Frontal cortex (tissue), 3 donors: ENCODE measurements at regions not wholly inside any gene's neighbourhood (a gene's known extent, or its start where the extent isn't known, plus 50 kb on each side); places are given as distances from the start of the nearest gene placed in this dataset.
"Not testable (repeated sequence)": the region's sequence is repeated elsewhere in the genome, so short reads cannot be mapped to it uniquely, and the experiment has no call there.

Experiments
- DNase-seq, 2 donors: peaks; one replicate each; pipeline ENCODE4 v3.0.0; 2012; ENCODE audit warnings: low spot score in 2 of 2
- FAIRE-seq: peaks from 2 replicates; lab custom pipeline; 2012; peaks lifted over from hg19 to GRCh38; lab: Jason Lieb, UNC
- donor health status: control.
- donor health status: control.
- donor health status: control.

- FAIRE-seq (no peak), DNase-seq (no peak)
Measured at GRCh38 chr5:12526113-12526512, 621.9 kb upstream of the CTNND2 start.

DNA sequence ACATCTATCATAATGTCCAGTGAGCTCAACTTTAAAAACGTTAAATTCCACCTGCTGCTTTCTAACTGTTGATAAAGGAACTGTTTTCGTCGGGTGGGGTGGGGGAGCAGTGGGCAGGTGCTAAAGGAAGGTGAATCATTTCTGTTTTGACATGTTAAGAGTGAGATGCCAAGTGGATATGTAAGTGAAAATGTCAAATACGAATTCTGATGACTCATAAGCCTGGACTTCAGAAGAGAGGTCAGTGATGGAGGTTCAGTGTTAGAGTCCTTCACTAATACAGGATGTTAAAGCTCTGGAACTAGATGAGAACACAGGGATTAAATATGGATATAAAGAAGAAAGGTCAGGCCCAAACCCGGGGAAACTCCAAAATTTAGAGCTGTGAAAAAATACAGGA, 617.9 kb upstream of the CTNND2 start:
- FAIRE-seq (no peak), DNase-seq (no peak)

GRCh38 chr5:12504983-12505382, 600.7 kb upstream of the CTNND2 start:
- not testable (repeated sequence) for DNase-seq, FAIRE-seq

GRCh38 chr5:12488161-12488560, 583.9 kb upstream of the CTNND2 start:
- DNase-seq (no peak), FAIRE-seq (no peak)

- FAIRE-seq, result no peak
Measured at GRCh38 chr5:12480487-12480886, 576.2 kb upstream of the CTNND2 start.

DNA sequence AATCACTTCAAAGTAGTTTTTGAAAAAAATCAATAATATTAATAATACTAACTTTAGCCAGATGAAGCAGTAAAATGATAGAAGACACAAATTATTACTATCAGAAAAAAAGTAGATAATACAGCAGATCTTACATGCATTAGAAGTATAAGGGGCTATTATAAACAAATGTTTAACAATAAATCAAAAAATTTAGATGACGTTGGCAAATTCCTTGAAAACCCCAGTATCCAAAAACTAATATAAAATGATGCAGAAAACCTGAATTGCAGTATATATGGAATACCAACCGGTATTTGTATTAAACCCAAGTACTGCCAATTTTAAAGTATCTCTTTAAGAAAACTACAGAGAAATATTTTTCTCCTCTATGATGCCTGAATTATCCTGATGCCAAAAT, 573.3 kb upstream of the CTNND2 start:
- FAIRE-seq (no peak), DNase-seq (no peak)

More at GRCh38 chr5:12480487-12480886, 576.2 kb upstream of the CTNND2 start:
- DNase-seq, result no peak

DNA sequence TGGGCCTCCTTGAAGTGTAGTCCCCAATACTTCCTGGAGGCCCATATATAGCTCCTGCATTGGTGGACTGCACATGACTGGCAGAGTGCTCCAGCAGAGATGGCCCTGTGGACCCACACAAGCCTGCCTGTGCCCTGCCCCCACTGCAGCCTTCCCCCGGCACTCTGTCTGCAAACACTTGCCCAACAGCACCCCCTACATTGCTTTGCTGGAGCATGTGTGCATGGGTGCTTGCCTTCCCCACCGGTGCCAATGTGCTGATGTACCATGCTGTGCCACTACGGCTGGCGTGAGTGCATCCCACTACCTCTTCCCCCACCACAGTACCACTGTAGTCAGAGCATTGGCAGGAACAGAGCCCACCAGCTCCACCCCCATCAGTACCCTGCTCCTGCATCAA, 563.6 kb upstream of the CTNND2 start:
- FAIRE-seq (no peak), DNase-seq (no peak)

- DNase-seq (no peak), FAIRE-seq (no peak)
Measured at GRCh38 chr5:12460493-12461261, 556.4 kb upstream of the CTNND2 start.

DNA sequence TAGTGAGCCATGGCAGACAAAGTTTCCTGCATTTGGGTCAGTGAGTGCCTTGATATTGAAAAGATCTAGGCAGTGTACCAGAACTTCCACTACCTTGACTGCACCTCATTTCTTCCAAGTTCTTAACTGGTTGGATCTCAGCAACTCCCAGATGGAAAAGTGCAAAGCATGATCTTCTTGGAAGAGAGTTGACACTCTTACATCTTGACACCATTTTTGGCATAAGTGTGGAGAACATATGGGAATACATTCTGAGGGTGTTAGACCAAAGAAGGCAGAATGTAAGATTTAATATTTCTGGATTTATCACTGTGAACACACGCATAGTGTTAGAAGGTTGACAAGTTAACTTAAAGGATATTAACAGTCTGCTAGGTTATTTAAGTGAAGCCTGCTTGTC, 555.1 kb upstream of the CTNND2 start:
- FAIRE-seq, result no peak
- no peak for DNase-seq

- DNase-seq (no peak), FAIRE-seq (no peak)
Measured at GRCh38 chr5:12419075-12419474, 514.8 kb upstream of the CTNND2 start.

GRCh38 chr5:12413585-12413984, 509.3 kb upstream of the CTNND2 start:
- FAIRE-seq (no peak), DNase-seq (no peak)

GRCh38 chr5:12413075-12413474, 508.8 kb upstream of the CTNND2 start:
- DNase-seq (no peak), FAIRE-seq (no peak)

GRCh38 chr5:12399868-12400267, 495.6 kb upstream of the CTNND2 start:
- FAIRE-seq (no peak), DNase-seq (no peak)

DNA sequence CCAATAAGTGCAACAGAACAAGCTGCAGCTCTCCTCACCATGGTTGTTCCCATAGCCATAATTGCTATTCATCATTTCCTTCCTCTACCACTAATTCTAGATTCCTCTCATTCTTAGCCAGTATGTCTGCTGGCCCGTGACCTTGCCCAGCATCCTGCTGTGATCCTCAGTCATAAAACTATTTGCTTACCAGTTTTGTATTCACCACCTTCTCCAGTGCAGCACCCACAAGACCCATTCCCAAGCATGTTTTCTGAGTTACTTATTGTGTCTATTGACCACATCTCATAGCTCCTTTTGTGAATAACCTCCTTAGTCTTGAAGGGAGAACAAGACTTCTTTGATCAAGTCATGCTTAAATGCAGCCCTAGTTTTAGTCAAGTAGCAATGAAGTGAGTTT, 488.0 kb upstream of the CTNND2 start:
- DNase-seq (no peak), FAIRE-seq (no peak)

DNA sequence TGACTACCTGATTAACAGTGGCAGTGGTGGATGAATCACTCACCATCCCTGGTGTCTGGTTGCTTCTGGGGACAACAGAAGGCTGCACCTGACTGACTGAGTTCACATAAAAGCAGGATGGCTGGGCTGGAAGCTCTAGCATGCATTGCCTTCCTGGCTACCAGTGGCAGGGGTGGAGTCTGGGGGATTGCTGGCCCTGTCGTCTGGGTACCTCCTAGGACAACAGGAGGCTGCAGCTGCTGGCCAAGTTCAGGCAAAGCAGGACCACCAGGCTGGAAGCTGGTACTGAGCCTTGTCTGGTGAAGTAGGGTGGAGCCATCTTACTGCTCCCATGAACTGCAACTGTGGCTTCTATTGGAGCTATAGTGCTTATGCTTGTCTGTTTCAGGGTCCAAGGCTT, 480.8 kb upstream of the CTNND2 start:
- FAIRE-seq, result no peak
- no peak for DNase-seq

GRCh38 chr5:12384005-12384404, 479.8 kb upstream of the CTNND2 start:
- FAIRE-seq, result no peak
- no peak for DNase-seq

- DNase-seq (no peak), FAIRE-seq (no peak)
Measured at GRCh38 chr5:12367973-12368372, 463.7 kb upstream of the CTNND2 start.

GRCh38 chr5:12360218-12360617, 456.0 kb upstream of the CTNND2 start:
- DNase-seq (no peak), FAIRE-seq (no peak)

DNA sequence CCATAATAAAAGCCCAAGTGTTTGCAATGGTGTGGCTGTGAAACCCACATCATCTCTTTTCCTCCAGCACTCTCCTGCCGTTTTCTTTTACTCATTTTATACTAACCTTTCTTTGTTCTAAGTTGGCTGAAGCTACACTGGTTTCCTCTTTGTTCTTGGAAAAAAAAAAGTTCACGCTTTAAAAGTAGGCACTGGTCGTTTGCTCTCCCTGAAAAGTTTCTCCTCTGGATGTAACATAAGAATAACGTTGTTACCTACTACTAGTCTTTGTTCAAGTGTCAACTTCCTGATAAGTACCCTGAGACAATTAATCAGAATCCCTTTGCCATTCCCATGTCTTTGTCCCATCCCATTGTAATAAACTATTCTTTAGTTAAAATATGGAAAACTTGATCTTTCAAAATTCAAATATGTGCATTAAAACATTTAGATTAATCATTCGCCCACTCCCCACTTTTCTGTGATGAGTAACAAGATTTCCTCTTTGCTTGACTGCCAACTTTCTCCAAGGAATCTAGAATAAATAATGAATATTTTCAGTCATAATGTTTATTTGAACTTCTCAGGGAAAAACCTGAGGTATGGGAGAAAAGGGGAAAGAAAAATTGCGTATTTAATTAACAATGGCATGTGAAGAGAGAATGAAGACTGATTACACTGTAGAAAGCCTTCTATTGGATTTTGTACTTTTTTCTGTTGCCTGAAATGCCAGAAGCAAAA, 454.3 kb upstream of the CTNND2 start:
- FAIRE-seq (no peak), DNase-seq (no peak)

DNA sequence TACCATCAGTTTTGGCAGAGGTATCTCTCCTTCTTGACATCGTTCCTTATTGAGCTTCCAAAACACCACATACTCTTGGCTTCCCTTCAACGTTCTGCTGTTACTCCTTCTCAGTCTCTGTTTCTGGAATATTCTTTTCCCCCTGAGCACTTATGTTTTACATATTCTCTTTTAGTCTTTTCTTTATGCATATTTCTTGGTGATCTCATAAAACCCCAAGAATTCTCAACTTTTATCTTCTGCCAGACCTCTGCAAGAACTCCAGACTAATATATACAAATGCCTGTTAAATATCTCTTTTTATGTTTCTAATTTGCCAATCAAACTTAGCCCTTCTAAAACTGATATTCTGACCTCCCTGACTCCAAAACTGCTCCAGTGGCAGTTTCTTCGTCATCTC, 453.4 kb upstream of the CTNND2 start:
- DNase-seq (no peak), FAIRE-seq (no peak)

DNA sequence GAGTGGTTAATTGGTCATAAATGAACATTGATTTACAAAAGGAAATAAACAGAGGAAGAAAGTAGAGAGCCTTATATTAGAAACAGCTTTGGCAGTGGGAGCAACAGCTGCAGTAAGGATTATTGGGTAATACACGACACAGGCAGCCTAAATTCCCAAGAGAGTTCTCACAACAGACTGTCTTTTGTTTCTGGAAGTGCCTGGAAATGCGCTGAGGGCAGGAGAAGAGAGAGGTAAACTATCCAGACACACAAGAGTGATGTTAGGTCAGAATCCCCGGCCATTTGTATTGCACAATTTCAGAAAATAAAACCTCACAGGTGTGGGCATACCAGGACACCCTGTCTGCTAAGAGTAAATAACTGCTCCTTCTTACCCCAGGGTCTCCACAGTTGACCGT, 450.4 kb upstream of the CTNND2 start:
- DNase-seq (no peak), FAIRE-seq (no peak)

DNA sequence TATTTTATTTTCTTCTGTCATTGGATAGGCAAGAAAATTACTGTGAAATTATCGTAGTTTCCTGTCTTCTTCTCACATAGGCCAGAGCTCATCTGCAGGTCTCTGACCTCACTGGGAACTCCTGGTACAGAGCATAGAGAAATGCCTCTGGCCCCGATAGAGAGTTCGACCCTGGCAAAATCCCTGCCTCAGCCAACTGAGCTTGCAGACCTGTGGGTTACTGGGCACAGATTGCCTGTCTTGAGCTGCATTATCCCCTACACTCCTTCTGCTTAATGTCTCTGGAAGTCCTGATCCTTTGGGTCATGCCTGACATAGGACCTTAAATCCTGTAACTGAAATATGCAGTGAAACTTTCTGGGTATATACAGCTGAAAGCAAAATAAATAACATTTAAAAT, 439.3 kb upstream of the CTNND2 start:
- FAIRE-seq, result no peak
- no peak for DNase-seq
